K562 (cell line): ENCODE measurements at regions not wholly inside any gene's neighbourhood (a gene's known extent, or its start where the extent isn't known, plus 50 kb on each side); places are given as distances from the start of the nearest gene placed in this dataset.

ENCODE experiments used
- CHD4 ChIP-seq: fragments of 200-600 bp; sonication (generic); IDR thresholded peaks from 3 replicates; pipeline ENCODE4 v1.6.1; 2012; ENCODE audit warnings: low read depth, mild to moderate bottlenecking, mixed read lengths, low read length, inconsistent platforms; ENCODE audit not compliant: insufficient read depth, insufficient replicate concordance, poor library complexity, severe bottlenecking
- DPF2 ChIP-seq: fragments of 450-650 bp; IDR thresholded peaks from 2 replicates; pipeline ENCODE4 v1.6.1; 2016
- NEUROD1 ChIP-seq: fragments of 150-350 bp; IDR thresholded peaks from 2 replicates; pipeline ENCODE4 v1.6.1; 2014; ENCODE audit warnings: borderline replicate concordance, low read length, low read depth; ENCODE audit not compliant: partially characterized antibody
- NR2C2 ChIP-seq, 2 experiments: fragments of 200-800 bp in 1 of 2; sonication (Bioruptor generic) in 1 of 2; sonication (generic) in 1 of 2; formaldehyde crosslinking in 1 of 2; IDR thresholded peaks; 2 replicates each; pipeline versions ENCODE4 v1.6.1 to v1.8.0; 2016 to 2022; ENCODE audit warnings: mild to moderate bottlenecking in 1 of 2, missing compliant biosample characterization in 1 of 2, missing genetic modification characterization in 1 of 2, missing genetic modification reagents in 1 of 2
- PRPF4 ChIP-seq: fragments of 200-400 bp; formaldehyde crosslinking; IDR thresholded peaks from one replicate; pipeline ENCODE4 v1.6.1; 2017; ENCODE audit warnings: low read length, low read depth, mild to moderate bottlenecking; ENCODE audit not compliant: insufficient read depth, poor library complexity, severe bottlenecking
- ZNF197 ChIP-seq: fragments of 200-800 bp; sonication (Bioruptor generic); IDR thresholded peaks from 2 replicates; pipeline ENCODE4 v1.6.1; 2016; ENCODE audit warnings: low read depth, missing genetic modification characterization, missing compliant biosample characterization
- ZNF239 ChIP-seq: fragments of 250-450 bp; sonication (Bioruptor Pico); IDR thresholded peaks from 2 replicates; pipeline ENCODE4 v1.4.0; 2020; ENCODE audit warnings: mild to moderate bottlenecking
- ZNF76 ChIP-seq: fragments of 250-450 bp; sonication (Bioruptor Pico); IDR thresholded peaks from 2 replicates; pipeline ENCODE4 v1.4.0; 2020; ENCODE audit warnings: mild to moderate bottlenecking, moderate library complexity, borderline replicate concordance
- TF ChIP-seq, protein P1 (sequence below), 2 experiments: fragments of 200-800 bp in 1 of 2; sonication (Bioruptor generic) in 1 of 2; sonication (generic) in 1 of 2; formaldehyde crosslinking in 1 of 2; IDR thresholded peaks in 1 of 2; conservative IDR thresholded peaks in 1 of 2; 2 replicates each; pipeline versions ENCODE4 v1.5.0 to v1.6.1; 2016 to 2020; ENCODE audit warnings: missing compliant biosample characterization in 1 of 2, missing genetic modification characterization in 1 of 2, missing genetic modification reagents in 1 of 2
- TF ChIP-seq, protein P2 (sequence below): fragments of 450-650 bp; formaldehyde crosslinking; IDR thresholded peaks from 2 replicates; pipeline ENCODE4 v1.4.0; 2022; ENCODE audit warnings: missing genetic modification characterization
- TF ChIP-seq, protein P3 (sequence below): fragments of 200-600 bp; sonication (generic); IDR thresholded peaks from one replicate; pipeline ENCODE4 v1.6.1; 2012; ENCODE audit warnings: mild to moderate bottlenecking, low read depth, low read length, inconsistent platforms

DNA sequence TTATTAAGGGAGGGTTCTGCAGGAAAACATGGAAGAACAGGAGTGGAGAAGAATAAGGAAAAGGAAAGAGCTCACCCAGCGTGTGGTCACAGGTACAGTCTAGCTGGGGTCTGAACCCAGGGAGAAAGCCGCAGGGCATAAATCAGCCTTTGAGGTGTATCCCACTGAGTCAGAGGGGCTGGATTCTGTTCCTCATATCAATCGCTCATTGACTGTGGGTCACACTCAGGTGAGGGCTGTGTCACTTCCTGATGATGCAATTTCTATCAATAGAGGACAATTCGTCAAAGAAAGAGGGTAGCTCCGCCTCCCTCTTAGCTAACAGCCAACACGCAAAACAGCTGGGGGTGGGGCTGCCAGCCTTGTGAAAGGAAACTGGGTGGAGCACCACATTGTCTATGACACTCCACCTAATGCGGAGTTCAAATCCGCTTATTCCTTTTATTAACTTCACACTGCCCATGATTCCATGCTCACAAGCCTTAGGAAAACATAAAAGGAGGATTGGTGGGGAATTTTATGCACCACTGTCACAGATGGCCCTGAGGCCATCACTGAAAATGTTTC, 176.2 kb downstream of the ICE1 start (continued):
- TF ChIP-seq, protein P1, sequence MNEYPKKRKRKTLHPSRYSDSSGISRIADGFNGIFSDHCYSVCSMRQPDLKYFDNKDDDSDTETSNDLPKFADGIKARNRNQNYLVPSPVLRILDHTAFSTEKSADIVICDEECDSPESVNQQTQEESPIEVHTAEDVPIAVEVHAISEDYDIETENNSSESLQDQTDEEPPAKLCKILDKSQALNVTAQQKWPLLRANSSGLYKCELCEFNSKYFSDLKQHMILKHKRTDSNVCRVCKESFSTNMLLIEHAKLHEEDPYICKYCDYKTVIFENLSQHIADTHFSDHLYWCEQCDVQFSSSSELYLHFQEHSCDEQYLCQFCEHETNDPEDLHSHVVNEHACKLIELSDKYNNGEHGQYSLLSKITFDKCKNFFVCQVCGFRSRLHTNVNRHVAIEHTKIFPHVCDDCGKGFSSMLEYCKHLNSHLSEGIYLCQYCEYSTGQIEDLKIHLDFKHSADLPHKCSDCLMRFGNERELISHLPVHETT (CRISPR knock-in tag; conservative IDR thresholded peaks at IDR 0.05 in 1 of 2, IDR thresholded peaks at IDR 0.05 in 1 of 2) = no peak
- TF ChIP-seq, protein P2, sequence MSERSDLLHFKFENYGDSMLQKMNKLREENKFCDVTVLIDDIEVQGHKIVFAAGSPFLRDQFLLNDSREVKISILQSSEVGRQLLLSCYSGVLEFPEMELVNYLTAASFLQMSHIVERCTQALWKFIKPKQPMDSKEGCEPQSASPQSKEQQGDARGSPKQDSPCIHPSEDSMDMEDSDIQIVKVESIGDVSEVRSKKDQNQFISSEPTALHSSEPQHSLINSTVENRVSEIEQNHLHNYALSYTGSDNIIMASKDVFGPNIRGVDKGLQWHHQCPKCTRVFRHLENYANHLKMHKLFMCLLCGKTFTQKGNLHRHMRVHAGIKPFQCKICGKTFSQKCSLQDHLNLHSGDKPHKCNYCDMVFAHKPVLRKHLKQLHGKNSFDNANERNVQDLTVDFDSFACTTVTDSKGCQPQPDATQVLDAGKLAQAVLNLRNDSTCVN = 0 out of 2 replicates have a peak, but pooled peaks have one; percentile 51
- TF ChIP-seq ZNF76 (CRISPR knock-in tag) = 0 out of 2 replicates have a peak, but pooled peaks have one; percentile 61
- no peak for TF ChIP-seq CHD4
- peak; percentile 14; the same call in 1 of the 2 replicates for TF ChIP-seq ZNF239 (CRISPR knock-in tag)
- TF ChIP-seq PRPF4 = no peak
- TF ChIP-seq, protein P3, sequence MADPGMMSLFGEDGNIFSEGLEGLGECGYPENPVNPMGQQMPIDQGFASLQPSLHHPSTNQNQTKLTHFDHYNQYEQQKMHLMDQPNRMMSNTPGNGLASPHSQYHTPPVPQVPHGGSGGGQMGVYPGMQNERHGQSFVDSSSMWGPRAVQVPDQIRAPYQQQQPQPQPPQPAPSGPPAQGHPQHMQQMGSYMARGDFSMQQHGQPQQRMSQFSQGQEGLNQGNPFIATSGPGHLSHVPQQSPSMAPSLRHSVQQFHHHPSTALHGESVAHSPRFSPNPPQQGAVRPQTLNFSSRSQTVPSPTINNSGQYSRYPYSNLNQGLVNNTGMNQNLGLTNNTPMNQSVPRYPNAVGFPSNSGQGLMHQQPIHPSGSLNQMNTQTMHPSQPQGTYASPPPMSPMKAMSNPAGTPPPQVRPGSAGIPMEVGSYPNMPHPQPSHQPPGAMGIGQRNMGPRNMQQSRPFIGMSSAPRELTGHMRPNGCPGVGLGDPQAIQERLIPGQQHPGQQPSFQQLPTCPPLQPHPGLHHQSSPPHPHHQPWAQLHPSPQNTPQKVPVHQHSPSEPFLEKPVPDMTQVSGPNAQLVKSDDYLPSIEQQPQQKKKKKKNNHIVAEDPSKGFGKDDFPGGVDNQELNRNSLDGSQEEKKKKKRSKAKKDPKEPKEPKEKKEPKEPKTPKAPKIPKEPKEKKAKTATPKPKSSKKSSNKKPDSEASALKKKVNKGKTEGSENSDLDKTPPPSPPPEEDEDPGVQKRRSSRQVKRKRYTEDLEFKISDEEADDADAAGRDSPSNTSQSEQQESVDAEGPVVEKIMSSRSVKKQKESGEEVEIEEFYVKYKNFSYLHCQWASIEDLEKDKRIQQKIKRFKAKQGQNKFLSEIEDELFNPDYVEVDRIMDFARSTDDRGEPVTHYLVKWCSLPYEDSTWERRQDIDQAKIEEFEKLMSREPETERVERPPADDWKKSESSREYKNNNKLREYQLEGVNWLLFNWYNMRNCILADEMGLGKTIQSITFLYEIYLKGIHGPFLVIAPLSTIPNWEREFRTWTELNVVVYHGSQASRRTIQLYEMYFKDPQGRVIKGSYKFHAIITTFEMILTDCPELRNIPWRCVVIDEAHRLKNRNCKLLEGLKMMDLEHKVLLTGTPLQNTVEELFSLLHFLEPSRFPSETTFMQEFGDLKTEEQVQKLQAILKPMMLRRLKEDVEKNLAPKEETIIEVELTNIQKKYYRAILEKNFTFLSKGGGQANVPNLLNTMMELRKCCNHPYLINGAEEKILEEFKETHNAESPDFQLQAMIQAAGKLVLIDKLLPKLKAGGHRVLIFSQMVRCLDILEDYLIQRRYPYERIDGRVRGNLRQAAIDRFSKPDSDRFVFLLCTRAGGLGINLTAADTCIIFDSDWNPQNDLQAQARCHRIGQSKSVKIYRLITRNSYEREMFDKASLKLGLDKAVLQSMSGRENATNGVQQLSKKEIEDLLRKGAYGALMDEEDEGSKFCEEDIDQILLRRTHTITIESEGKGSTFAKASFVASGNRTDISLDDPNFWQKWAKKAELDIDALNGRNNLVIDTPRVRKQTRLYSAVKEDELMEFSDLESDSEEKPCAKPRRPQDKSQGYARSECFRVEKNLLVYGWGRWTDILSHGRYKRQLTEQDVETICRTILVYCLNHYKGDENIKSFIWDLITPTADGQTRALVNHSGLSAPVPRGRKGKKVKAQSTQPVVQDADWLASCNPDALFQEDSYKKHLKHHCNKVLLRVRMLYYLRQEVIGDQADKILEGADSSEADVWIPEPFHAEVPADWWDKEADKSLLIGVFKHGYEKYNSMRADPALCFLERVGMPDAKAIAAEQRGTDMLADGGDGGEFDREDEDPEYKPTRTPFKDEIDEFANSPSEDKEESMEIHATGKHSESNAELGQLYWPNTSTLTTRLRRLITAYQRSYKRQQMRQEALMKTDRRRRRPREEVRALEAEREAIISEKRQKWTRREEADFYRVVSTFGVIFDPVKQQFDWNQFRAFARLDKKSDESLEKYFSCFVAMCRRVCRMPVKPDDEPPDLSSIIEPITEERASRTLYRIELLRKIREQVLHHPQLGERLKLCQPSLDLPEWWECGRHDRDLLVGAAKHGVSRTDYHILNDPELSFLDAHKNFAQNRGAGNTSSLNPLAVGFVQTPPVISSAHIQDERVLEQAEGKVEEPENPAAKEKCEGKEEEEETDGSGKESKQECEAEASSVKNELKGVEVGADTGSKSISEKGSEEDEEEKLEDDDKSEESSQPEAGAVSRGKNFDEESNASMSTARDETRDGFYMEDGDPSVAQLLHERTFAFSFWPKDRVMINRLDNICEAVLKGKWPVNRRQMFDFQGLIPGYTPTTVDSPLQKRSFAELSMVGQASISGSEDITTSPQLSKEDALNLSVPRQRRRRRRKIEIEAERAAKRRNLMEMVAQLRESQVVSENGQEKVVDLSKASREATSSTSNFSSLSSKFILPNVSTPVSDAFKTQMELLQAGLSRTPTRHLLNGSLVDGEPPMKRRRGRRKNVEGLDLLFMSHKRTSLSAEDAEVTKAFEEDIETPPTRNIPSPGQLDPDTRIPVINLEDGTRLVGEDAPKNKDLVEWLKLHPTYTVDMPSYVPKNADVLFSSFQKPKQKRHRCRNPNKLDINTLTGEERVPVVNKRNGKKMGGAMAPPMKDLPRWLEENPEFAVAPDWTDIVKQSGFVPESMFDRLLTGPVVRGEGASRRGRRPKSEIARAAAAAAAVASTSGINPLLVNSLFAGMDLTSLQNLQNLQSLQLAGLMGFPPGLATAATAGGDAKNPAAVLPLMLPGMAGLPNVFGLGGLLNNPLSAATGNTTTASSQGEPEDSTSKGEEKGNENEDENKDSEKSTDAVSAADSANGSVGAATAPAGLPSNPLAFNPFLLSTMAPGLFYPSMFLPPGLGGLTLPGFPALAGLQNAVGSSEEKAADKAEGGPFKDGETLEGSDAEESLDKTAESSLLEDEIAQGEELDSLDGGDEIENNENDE = no peak
- no peak; the same call in 1 of the 2 replicates for TF ChIP-seq DPF2
- TF ChIP-seq NR2C2 (CRISPR knock-in tag; IDR thresholded peaks at IDR 0.05) = no peak
- TF ChIP-seq NR2C2 (tag; IDR thresholded peaks at IDR 0.05) = peak; percentile 82
- no peak for TF ChIP-seq NEUROD1
- TF ChIP-seq ZNF197 (CRISPR knock-in tag) = no peak
